HL-60 (cell line): ENCODE measurements at regions not wholly inside any gene's neighbourhood (a gene's known extent, or its start where the extent isn't known, plus 50 kb on each side); places are given as distances from the start of the nearest gene placed in this dataset.

ENCODE experiments used
- DNase-seq, 2 experiments: peaks; one replicate each; pipeline ENCODE4 v3.0.0-alpha.2; 2010 to 2020; ENCODE audit warnings: low read depth in 1 of 2, low spot score in 1 of 2
- H3K27ac ChIP-seq: fragments of 250-450 bp; sonication (Bioruptor Pico); replicated peaks from 2 replicates; pipeline ENCODE4 v1.5.1; 2020; ENCODE audit warnings: mild to moderate bottlenecking, moderate library complexity
- H3K27me3 ChIP-seq: fragments of 250-450 bp; sonication (Bioruptor Pico); 2 replicates; pipeline ENCODE4 v1.5.1; 2021; ENCODE audit warnings: mild to moderate bottlenecking, moderate library complexity; ENCODE audit not compliant: insufficient read depth, poor library complexity, severe bottlenecking
- H3K4me3 ChIP-seq: replicated peaks from 2 replicates; pipeline ENCODE4 v1.5.1; 2011; ENCODE audit warnings: mild to moderate bottlenecking, control low read depth, low read length; ENCODE audit not compliant: insufficient read depth
- GABPA ChIP-seq: IDR thresholded peaks from 2 replicates; pipeline ENCODE4 v1.6.1; 2012; ENCODE audit warnings: low read depth
- POLR2AphosphoS5 ChIP-seq: IDR thresholded peaks from 2 replicates; pipeline ENCODE4 v1.6.1; 2012; ENCODE audit warnings: low read depth
- REST ChIP-seq: IDR thresholded peaks from 2 replicates; pipeline ENCODE4 v1.6.1; 2012; ENCODE audit warnings: low read depth; ENCODE audit not compliant: insufficient replicate concordance
- SPI1 ChIP-seq: IDR thresholded peaks from 2 replicates; pipeline ENCODE4 v1.6.1; 2012; ENCODE audit warnings: low read depth, mild to moderate bottlenecking, borderline replicate concordance
- TF ChIP-seq, protein P1 (sequence below): IDR thresholded peaks from one replicate; pipeline ENCODE4 v1.5.1; 2011; ENCODE audit warnings: low read length, control low read depth, inconsistent platforms; ENCODE audit not compliant: insufficient read depth

DNA sequence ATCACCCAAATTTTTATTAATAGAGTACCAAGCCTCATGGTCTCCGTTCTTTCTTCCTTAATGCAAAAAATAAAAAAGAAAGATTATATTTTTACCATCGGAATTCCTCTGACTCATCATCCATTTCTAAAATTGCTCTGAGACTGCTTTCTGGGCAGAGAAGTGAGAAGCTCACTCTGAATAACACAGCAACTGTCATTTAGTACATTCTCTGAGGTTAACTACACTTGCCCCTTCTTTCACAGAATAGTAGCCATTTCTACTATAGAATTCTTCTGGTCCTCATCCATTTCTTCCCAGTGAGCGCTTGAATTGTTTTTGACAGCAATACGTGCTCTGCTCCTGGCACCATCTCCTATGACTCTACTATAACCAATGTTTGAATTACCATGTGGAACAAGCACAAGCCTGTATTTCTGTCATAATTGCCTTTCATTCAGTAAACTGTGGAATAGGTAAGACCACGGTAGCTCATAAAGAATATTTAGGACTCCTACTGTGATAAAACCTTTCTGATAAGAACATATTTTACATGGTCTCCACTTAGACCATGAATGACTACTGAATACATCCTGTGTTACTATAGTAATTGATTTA lies 435.5 kb upstream of the NRSN1 start:
- TF ChIP-seq REST, result no peak
- TF ChIP-seq SPI1, result no peak
- no peak for TF ChIP-seq POLR2AphosphoS5
- TF ChIP-seq, protein P1, sequence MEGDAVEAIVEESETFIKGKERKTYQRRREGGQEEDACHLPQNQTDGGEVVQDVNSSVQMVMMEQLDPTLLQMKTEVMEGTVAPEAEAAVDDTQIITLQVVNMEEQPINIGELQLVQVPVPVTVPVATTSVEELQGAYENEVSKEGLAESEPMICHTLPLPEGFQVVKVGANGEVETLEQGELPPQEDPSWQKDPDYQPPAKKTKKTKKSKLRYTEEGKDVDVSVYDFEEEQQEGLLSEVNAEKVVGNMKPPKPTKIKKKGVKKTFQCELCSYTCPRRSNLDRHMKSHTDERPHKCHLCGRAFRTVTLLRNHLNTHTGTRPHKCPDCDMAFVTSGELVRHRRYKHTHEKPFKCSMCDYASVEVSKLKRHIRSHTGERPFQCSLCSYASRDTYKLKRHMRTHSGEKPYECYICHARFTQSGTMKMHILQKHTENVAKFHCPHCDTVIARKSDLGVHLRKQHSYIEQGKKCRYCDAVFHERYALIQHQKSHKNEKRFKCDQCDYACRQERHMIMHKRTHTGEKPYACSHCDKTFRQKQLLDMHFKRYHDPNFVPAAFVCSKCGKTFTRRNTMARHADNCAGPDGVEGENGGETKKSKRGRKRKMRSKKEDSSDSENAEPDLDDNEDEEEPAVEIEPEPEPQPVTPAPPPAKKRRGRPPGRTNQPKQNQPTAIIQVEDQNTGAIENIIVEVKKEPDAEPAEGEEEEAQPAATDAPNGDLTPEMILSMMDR, result no peak
- TF ChIP-seq GABPA, result no peak
- no peak overlapping the region for H3K27ac ChIP-seq
- H3K27me3 ChIP-seq, result no peaks in the 10 kb centered on the region
- no peak overlapping the region for H3K4me3 ChIP-seq
- no peak for DNase-seq

DNA sequence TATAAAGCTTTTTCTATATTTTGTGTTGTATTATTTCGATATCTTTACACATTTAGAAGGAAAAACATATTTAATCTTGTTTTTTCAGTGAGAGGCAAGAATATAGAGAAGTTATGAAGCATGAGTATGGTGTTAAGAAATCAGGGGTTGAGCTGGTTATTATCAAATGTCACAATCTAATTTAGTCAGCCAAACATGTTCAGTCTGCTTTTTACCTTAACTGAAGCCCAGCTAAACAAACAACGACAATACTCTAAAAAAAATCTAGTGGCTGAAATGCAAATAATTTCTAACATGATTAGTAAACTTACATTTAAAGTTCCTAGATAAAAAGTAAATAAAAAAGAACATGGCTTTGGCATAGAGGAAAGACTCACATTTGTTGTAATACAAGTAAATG lies 433.8 kb upstream of the NRSN1 start:
- Histone ChIP-seq H3K4me3 (no peak overlapping the region), H3K27me3 (no peaks in the 10 kb centered on the region), H3K27ac (no peak overlapping the region)
- no peak for DNase-seq
- no peak for TF ChIP-seq POLR2AphosphoS5
- TF ChIP-seq REST, result no peak
- no peak for TF ChIP-seq GABPA
- no peak for TF ChIP-seq SPI1
- TF ChIP-seq, protein P1, result no peak

DNA sequence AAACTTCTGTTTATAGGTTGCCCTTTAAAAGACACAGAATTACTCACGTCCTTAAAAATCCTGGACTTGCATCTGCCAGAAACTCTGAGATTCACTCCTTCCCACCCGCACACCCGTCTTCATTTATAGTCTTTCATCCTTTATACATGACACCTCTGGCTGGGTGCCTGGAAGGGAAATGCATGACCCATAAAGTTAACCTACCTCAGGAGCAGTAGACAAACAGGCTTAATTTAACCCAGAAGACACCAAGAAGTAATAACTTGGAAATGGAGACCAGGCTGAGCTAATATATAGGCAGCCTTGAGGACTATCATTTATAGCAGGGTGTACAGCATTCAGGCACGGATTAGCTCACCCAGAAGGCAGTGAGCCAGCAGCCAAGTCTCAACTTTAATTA lies 429.0 kb upstream of the NRSN1 start:
- TF ChIP-seq SPI1, result no peak
- TF ChIP-seq, protein P1, result no peak
- TF ChIP-seq POLR2AphosphoS5, result no peak
- TF ChIP-seq REST, result no peak
- TF ChIP-seq GABPA, result no peak
- H3K27me3 ChIP-seq, result no peaks in the 10 kb centered on the region
- no peak overlapping the region for H3K27ac ChIP-seq
- DNase-seq, result no peak
- no peak overlapping the region for H3K4me3 ChIP-seq
